Neural cell (in vitro differentiated cells): ENCODE measurements at regions not wholly inside any gene's neighbourhood (a gene's known extent, or its start where the extent isn't known, plus 50 kb on each side); places are given as distances from the start of the nearest gene placed in this dataset.

Experiments
- EP300 ChIP-seq: fragments of 450-650 bp; conservative IDR thresholded peaks from 2 replicates; pipeline ENCODE4 v1.6.1; 2014; ENCODE audit warnings: antibody characterized with exemption, mild to moderate bottlenecking, moderate library complexity; ENCODE audit not compliant: poor library complexity, severe bottlenecking
- EZH2 ChIP-seq: fragments of 200-600, 300-800 bp; shearing (Covaris generic), sonication (generic); IDR thresholded peaks from 2 replicates; pipeline ENCODE4 v1.6.1; 2014; ENCODE audit warnings: antibody characterized with exemption, low read length, borderline replicate concordance, mild to moderate bottlenecking; ENCODE audit not compliant: insufficient read depth, poor library complexity, severe bottlenecking
- POLR2AphosphoS5 ChIP-seq: IDR thresholded peaks from 2 replicates; pipeline ENCODE4 v1.6.1; 2012
- REST ChIP-seq: IDR thresholded peaks from 2 replicates; pipeline ENCODE4 v1.6.1; 2012; ENCODE audit warnings: borderline replicate concordance
- SMC3 ChIP-seq: fragments of 450-650 bp; conservative IDR thresholded peaks from 2 replicates; pipeline ENCODE4 v1.6.1; 2014; ENCODE audit warnings: antibody characterized with exemption, mild to moderate bottlenecking, moderate library complexity; ENCODE audit not compliant: poor library complexity
- TF ChIP-seq, protein P1 (sequence below): fragments of 450-650 bp; IDR thresholded peaks from 2 replicates; pipeline ENCODE4 v1.5.1; 2014; ENCODE audit warnings: antibody characterized with exemption, mild to moderate bottlenecking, moderate library complexity; ENCODE audit not compliant: poor library complexity, severe bottlenecking

DNA sequence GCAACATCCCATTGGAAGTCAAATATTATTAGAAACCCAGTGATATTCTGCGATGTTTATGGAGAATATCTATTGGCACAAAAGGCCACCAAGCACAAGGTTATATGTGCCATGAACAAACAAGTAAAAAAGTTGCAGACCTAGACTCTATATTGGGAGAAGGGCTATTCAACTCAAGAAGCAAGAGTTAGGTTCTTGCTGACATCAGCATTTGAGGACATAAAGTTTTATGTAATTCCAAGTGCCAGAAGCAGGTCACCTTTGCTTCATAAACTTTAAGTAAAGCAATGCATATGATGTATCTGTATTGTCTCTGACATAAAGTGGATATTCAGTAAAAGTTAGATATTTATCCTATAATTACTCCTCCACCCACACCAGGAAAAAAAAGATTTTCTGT lies 71.1 kb downstream of the MAGEB10 start:
- TF ChIP-seq, protein P1, sequence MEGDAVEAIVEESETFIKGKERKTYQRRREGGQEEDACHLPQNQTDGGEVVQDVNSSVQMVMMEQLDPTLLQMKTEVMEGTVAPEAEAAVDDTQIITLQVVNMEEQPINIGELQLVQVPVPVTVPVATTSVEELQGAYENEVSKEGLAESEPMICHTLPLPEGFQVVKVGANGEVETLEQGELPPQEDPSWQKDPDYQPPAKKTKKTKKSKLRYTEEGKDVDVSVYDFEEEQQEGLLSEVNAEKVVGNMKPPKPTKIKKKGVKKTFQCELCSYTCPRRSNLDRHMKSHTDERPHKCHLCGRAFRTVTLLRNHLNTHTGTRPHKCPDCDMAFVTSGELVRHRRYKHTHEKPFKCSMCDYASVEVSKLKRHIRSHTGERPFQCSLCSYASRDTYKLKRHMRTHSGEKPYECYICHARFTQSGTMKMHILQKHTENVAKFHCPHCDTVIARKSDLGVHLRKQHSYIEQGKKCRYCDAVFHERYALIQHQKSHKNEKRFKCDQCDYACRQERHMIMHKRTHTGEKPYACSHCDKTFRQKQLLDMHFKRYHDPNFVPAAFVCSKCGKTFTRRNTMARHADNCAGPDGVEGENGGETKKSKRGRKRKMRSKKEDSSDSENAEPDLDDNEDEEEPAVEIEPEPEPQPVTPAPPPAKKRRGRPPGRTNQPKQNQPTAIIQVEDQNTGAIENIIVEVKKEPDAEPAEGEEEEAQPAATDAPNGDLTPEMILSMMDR, result no peak
- TF ChIP-seq REST (no peak), SMC3 (no peak), POLR2AphosphoS5 (no peak), EP300 (no peak), EZH2 (no peak)
